CD4-positive, alpha-beta T cell treated with Interleukin-2 at 100 ng/mL for 4 hours (primary cell): ENCODE measurements at regions not wholly inside any gene's neighbourhood (a gene's known extent, or its start where the extent isn't known, plus 50 kb on each side); places are given as distances from the start of the nearest gene placed in this dataset.
"Not testable (repeated sequence)": the region's sequence is repeated elsewhere in the genome, so short reads cannot be mapped to it uniquely, and the experiment has no call there.

ENCODE experiments used
- DNase-seq: peaks from one replicate; pipeline ENCODE4 v3.0.0-alpha.2; 2020; ENCODE audit warnings: low spot score

- not testable (repeated sequence) for DNase-seq
Observed at GRCh38 chr21:7743940-7744339, 2777.4 kb upstream of the TPTE start.

GRCh38 chr21:7744406-7745099 is 2776.8 kb upstream of the TPTE start:
- DNase-seq = not testable (repeated sequence)

GRCh38 chr21:7745100-7745450 is 2776.3 kb upstream of the TPTE start:
- DNase-seq = not testable (repeated sequence)

GRCh38 chr21:7747964-7748363 is 2773.4 kb upstream of the TPTE start:
- DNase-seq = not testable (repeated sequence)

GRCh38 chr21:7752611-7753010 is 2768.8 kb upstream of the TPTE start:
- not testable (repeated sequence) for DNase-seq

GRCh38 chr21:7753380-7753877 is 2768.0 kb upstream of the TPTE start:
- not testable (repeated sequence) for DNase-seq

- not testable (repeated sequence) for DNase-seq
Observed at GRCh38 chr21:7769985-7770384, 2751.4 kb upstream of the TPTE start.

GRCh38 chr21:7774219-7774618 is 2747.2 kb upstream of the TPTE start:
- DNase-seq = not testable (repeated sequence)

- peak; percentile 9 for DNase-seq
Observed at GRCh38 chr21:7775327-7775984, 2745.9 kb upstream of the TPTE start.

GRCh38 chr21:7776035-7776434 is 2745.3 kb upstream of the TPTE start:
- DNase-seq = not testable (repeated sequence)

- not testable (repeated sequence) for DNase-seq
Observed at GRCh38 chr21:7776622-7777021, 2744.8 kb upstream of the TPTE start.

- not testable (repeated sequence) for DNase-seq
Observed at GRCh38 chr21:7777289-7777688, 2744.1 kb upstream of the TPTE start.

- DNase-seq = not testable (repeated sequence)
Observed at GRCh38 chr21:7787427-7788078, 2733.8 kb upstream of the TPTE start.

- DNase-seq = not testable (repeated sequence)
Observed at GRCh38 chr21:7793797-7794196, 2727.6 kb upstream of the TPTE start.

GRCh38 chr21:7797328-7797727 is 2724.1 kb upstream of the TPTE start:
- not testable (repeated sequence) for DNase-seq

- DNase-seq = not testable (repeated sequence)
Observed at GRCh38 chr21:7798446-7798845, 2722.9 kb upstream of the TPTE start.

GRCh38 chr21:7799697-7800096 is 2721.7 kb upstream of the TPTE start:
- not testable (repeated sequence) for DNase-seq

GRCh38 chr21:7813475-7813874 is 2707.9 kb upstream of the TPTE start:
- DNase-seq = not testable (repeated sequence)

- DNase-seq = not testable (repeated sequence)
Observed at GRCh38 chr21:7817013-7817412, 2704.4 kb upstream of the TPTE start.

GRCh38 chr21:7819301-7819700 is 2702.1 kb upstream of the TPTE start:
- not testable (repeated sequence) for DNase-seq

GRCh38 chr21:7825627-7826026 is 2695.8 kb upstream of the TPTE start:
- DNase-seq = not testable (repeated sequence)

- DNase-seq = not testable (repeated sequence)
Observed at GRCh38 chr21:7826174-7826573, 2695.2 kb upstream of the TPTE start.

GRCh38 chr21:7828260-7828659 is 2693.1 kb upstream of the TPTE start:
- DNase-seq = not testable (repeated sequence)
